HG02870 (cell line): ENCODE measurements at regions not wholly inside any gene's neighbourhood (a gene's known extent, or its start where the extent isn't known, plus 50 kb on each side); places are given as distances from the start of the nearest gene placed in this dataset.
"Not testable (repeated sequence)": the region's sequence is repeated elsewhere in the genome, so short reads cannot be mapped to it uniquely, and the experiment has no call there.

Experiments used
- ATAC-seq: cut with Tn5 transposase; IDR thresholded peaks from one replicate; pipeline ENCODE4 v1.9.1; 2021; ENCODE audit warnings: mild to moderate bottlenecking, moderate library complexity; ENCODE audit not compliant: unreplicated experiment

- no peak for ATAC-seq
These were observed 212.9 kb upstream of the CMC1 start for GRCh38 chr3:28028554-28028953.

- no peak for ATAC-seq
These were observed 208.2 kb upstream of the CMC1 start for GRCh38 chr3:28033059-28033784.

- ATAC-seq: peak; percentile 64
These were observed 204.5 kb upstream of the CMC1 start for GRCh38 chr3:28036599-28037575.

GRCh38 chr3:28039234-28039633, 202.2 kb upstream of the CMC1 start:
- no peak for ATAC-seq

GRCh38 chr3:28039829-28040228, 201.6 kb upstream of the CMC1 start:
- no peak for ATAC-seq

GRCh38 chr3:28042095-28042635, 199.3 kb upstream of the CMC1 start:
- peak; percentile 82 for ATAC-seq

- peak; percentile 48 for ATAC-seq
These were observed 198.7 kb upstream of the CMC1 start for GRCh38 chr3:28042707-28043106.

GRCh38 chr3:28050120-28050519, 191.3 kb upstream of the CMC1 start:
- no peak for ATAC-seq

- no peak for ATAC-seq
These were observed 190.5 kb upstream of the CMC1 start for GRCh38 chr3:28050885-28051284.

GRCh38 chr3:28053759-28054158, 187.7 kb upstream of the CMC1 start:
- no peak for ATAC-seq

- no peak for ATAC-seq
These were observed 184.6 kb upstream of the CMC1 start for GRCh38 chr3:28056806-28057205.

- ATAC-seq: no peak
These were observed 183.9 kb upstream of the CMC1 start for GRCh38 chr3:28057539-28057938.

GRCh38 chr3:28059199-28059598, 182.2 kb upstream of the CMC1 start:
- not testable (repeated sequence) for ATAC-seq

GRCh38 chr3:28066020-28066419, 175.4 kb upstream of the CMC1 start:
- no peak for ATAC-seq

GRCh38 chr3:28067014-28067413, 174.4 kb upstream of the CMC1 start:
- no peak for ATAC-seq

GRCh38 chr3:28068342-28068741, 173.1 kb upstream of the CMC1 start:
- no peak for ATAC-seq

GRCh38 chr3:28069438-28069837, 172.0 kb upstream of the CMC1 start:
- ATAC-seq: no peak

- no peak for ATAC-seq
These were observed 165.2 kb upstream of the CMC1 start for GRCh38 chr3:28076246-28076645.

- no peak for ATAC-seq
These were observed 163.8 kb upstream of the CMC1 start for GRCh38 chr3:28077572-28077971.

GRCh38 chr3:28078536-28078935, 162.9 kb upstream of the CMC1 start:
- ATAC-seq: no peak

- ATAC-seq: no peak
These were observed 160.7 kb upstream of the CMC1 start for GRCh38 chr3:28080716-28081115.

- peak; percentile 87 for ATAC-seq
These were observed 159.9 kb upstream of the CMC1 start for GRCh38 chr3:28081533-28081947.
